NB4 (cell line): ENCODE measurements at regions not wholly inside any gene's neighbourhood (a gene's known extent, or its start where the extent isn't known, plus 50 kb on each side); places are given as distances from the start of the nearest gene placed in this dataset.
"Not testable (repeated sequence)": the region's sequence is repeated elsewhere in the genome, so short reads cannot be mapped to it uniquely, and the experiment has no call there.

Experiments used
- DNase-seq: peaks from one replicate; pipeline ENCODE4 v3.0.0; 2010; ENCODE audit warnings: low read depth
- H3K4me3 ChIP-seq: one replicate; pipeline ENCODE4 v1.5.1; 2011; ENCODE audit warnings: mild to moderate bottlenecking, low read depth, low read length, moderate library complexity
- CTCF ChIP-seq: IDR thresholded peaks from one replicate; pipeline ENCODE4 v1.5.1; 2012; ENCODE audit warnings: low read depth, low read length
- MAX ChIP-seq: IDR thresholded peaks from 2 replicates; pipeline ENCODE4 v1.6.1; 2011; ENCODE audit warnings: low read depth, low read length
- MYC ChIP-seq: IDR thresholded peaks from 2 replicates; pipeline ENCODE4 v1.6.1; 2011; ENCODE audit warnings: low read depth, low read length
- POLR2A ChIP-seq: IDR thresholded peaks from 2 replicates; pipeline ENCODE4 v1.6.1; 2011; ENCODE audit warnings: mild to moderate bottlenecking; ENCODE audit not compliant: insufficient read length; ENCODE audit errors: extremely low read depth

GRCh38 chr10:20658158-20658557 is 239.0 kb downstream of the NEBL start:
- no peak for DNase-seq
- no peak overlapping the region for H3K4me3 ChIP-seq
- no peak for TF ChIP-seq CTCF
- no peak for TF ChIP-seq MAX
- TF ChIP-seq POLR2A = no peak
- TF ChIP-seq MYC = no peak

- no peak for DNase-seq
- H3K4me3 ChIP-seq = no peak overlapping the region
- no peak for TF ChIP-seq MYC
- TF ChIP-seq MAX = no peak
- TF ChIP-seq CTCF = no peak
- no peak for TF ChIP-seq POLR2A
These were observed 240.2 kb downstream of the NEBL start for GRCh38 chr10:20656886-20657285.

- DNase-seq, H3K4me3 ChIP-seq: not testable (repeated sequence)
These were observed 244.7 kb downstream of the NEBL start for GRCh38 chr10:20652424-20652823.

GRCh38 chr10:20648263-20648874 is 248.7 kb downstream of the NEBL start:
- TF ChIP-seq CTCF = no peak
- no peak overlapping the region for H3K4me3 ChIP-seq
- DNase-seq = no peak

GRCh38 chr10:20647756-20648155 is 249.4 kb downstream of the NEBL start:
- H3K4me3 ChIP-seq = no peak overlapping the region
- TF ChIP-seq CTCF = no peak
- no peak for TF ChIP-seq MYC
- TF ChIP-seq MAX = no peak
- TF ChIP-seq POLR2A = no peak
- DNase-seq = no peak

- no peak overlapping the region for H3K4me3 ChIP-seq
- no peak for TF ChIP-seq CTCF
- TF ChIP-seq POLR2A = no peak
- no peak for TF ChIP-seq MYC
- no peak for TF ChIP-seq MAX
- DNase-seq = no peak
These were observed 252.7 kb downstream of the NEBL start for GRCh38 chr10:20644421-20644820.

GRCh38 chr10:20641605-20642004 is 255.5 kb downstream of the NEBL start:
- no peak for DNase-seq
- no peak overlapping the region for H3K4me3 ChIP-seq
- TF ChIP-seq MAX = no peak
- no peak for TF ChIP-seq CTCF
- no peak for TF ChIP-seq POLR2A
- no peak for TF ChIP-seq MYC
